ENCODE measurements at regions not wholly inside any gene's neighbourhood (a gene's known extent, or its start where the extent isn't known, plus 50 kb on each side); places are given as distances from the start of the nearest gene placed in this dataset.

DNA sequence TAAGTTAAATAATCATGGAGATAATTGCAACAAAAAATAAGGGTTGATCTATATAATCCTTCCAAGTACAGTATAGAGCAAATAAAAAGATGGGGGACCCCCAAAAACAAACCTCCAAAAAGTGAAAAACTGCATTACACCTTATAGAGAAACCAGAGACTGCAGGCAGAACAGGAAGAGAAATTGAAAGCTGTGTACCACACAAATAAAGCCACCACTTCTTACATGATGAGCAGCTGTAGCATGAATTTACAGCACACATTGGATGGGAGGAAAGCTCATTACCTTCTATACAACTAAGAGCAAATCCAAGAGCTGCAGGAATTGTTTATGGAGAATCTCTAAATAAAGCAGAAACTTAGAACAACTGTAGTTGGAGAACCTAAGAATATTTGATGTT, 152.4 kb upstream of the PDE5A start:
- no peak for TF ChIP-seq EZH2 (IDR thresholded peaks at IDR 0.05)
- no peak for TF ChIP-seq POLR2AphosphoS5 (IDR thresholded peaks at IDR 0.05; ENCODE audit: borderline replicate concordance, low read depth, low read length)
